ENCODE measurements at regions not wholly inside any gene's neighbourhood (a gene's known extent, or its start where the extent isn't known, plus 50 kb on each side); places are given as distances from the start of the nearest gene placed in this dataset.

DNA sequence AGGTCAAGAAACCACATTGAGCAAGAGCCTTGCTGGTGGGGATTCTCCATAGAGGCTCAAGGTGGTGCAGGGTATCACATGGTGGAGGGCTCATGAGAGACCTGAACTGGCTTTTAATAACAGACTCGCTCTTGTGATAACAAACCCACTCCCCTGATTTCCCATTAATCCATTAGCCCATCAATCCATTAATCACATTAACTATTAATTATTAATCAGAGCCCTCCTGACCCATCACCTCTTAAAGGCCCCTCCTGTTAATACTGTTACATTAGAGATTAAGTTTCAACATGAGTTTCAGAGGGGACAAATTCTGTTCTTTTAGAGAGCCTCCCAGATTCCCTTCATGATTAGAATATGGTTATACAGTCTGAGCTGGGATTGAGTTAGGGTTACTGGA is 61.8 kb downstream of the IER5 start:
- ChIA-PET CTCF (ENCODE audit: unreplicated experiment) (no interaction called here), POLR2A (no interaction called here)
- intact Hi-C loops (cut with micrococcal nuclease; ENCODE audit: unreplicated experiment): no loop called here
- no peaks in the 10 kb centered on the region for H3K9me3 ChIP-seq (ENCODE audit: low read length)
- no peaks in the 10 kb centered on the region for H4K20me1 ChIP-seq (ENCODE audit: insufficient read depth, low read length)
- no peaks in the 10 kb centered on the region for H3K79me2 ChIP-seq (ENCODE audit: insufficient read depth, low read depth, low read length)
- no peak for DNase-seq (ENCODE audit: low spot score)
- H3K4me3 ChIP-seq (ENCODE audit: low read depth, low read length, poor library complexity, severe bottlenecking): no peak overlapping the region
- no TSS peak for BruUV-seq (replicated peaks)
- H3K4me2 ChIP-seq (ENCODE audit: low read length): peak overlapping the region; percentile 19
- H3K27ac ChIP-seq (ENCODE audit: low read depth, low read length, poor library complexity, severe bottlenecking): no peak overlapping the region
- no peak for TF ChIP-seq EZH2phosphoT487 (IDR thresholded peaks at IDR 0.05; ENCODE audit: borderline replicate concordance, low read depth, low read length)
- TF ChIP-seq, protein P1, sequence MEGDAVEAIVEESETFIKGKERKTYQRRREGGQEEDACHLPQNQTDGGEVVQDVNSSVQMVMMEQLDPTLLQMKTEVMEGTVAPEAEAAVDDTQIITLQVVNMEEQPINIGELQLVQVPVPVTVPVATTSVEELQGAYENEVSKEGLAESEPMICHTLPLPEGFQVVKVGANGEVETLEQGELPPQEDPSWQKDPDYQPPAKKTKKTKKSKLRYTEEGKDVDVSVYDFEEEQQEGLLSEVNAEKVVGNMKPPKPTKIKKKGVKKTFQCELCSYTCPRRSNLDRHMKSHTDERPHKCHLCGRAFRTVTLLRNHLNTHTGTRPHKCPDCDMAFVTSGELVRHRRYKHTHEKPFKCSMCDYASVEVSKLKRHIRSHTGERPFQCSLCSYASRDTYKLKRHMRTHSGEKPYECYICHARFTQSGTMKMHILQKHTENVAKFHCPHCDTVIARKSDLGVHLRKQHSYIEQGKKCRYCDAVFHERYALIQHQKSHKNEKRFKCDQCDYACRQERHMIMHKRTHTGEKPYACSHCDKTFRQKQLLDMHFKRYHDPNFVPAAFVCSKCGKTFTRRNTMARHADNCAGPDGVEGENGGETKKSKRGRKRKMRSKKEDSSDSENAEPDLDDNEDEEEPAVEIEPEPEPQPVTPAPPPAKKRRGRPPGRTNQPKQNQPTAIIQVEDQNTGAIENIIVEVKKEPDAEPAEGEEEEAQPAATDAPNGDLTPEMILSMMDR (conservative IDR thresholded peaks at IDR 0.05; ENCODE audit: low read length): no peak
- no peaks in the 10 kb centered on the region for H3K9me2 ChIP-seq (ENCODE audit: insufficient read depth, low read length)
- H2AFZ ChIP-seq (ENCODE audit: low read length): no peak overlapping the region
- peaks cover 21% of the 10 kb centered on the region for H3K4me1 ChIP-seq (ENCODE audit: insufficient read depth, low read length, poor library complexity, severe bottlenecking)
- H3K36me3 ChIP-seq (ENCODE audit: insufficient read depth, low read length): no peaks in the 10 kb centered on the region

DNA sequence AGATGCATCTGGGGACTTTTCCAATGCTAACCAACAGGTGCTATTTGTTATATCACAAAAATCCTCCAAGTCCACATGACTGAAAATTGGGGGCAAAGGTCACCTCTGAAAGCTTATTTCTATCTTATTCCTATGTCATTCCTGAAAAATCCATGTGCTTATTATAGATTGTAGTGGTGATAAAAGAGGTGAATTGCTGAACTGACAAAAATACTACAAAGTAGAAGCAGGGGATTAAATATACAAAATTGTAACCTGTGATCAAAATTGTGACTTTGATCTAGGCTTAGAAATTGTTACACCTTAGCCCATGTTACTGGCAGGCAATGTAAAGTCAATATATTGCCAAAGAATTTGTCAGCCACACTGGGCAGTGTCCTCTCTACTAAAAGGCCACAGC is 62.3 kb downstream of the IER5 start:
- H3K79me2 ChIP-seq (ENCODE audit: insufficient read depth, low read depth, low read length): no peaks in the 10 kb centered on the region
- TF ChIP-seq, protein P1 (conservative IDR thresholded peaks at IDR 0.05; ENCODE audit: low read length): no peak
- TF ChIP-seq EZH2phosphoT487 (IDR thresholded peaks at IDR 0.05; ENCODE audit: borderline replicate concordance, low read depth, low read length): no peak
- no peak overlapping the region for H2AFZ ChIP-seq (ENCODE audit: low read length)
- no peaks in the 10 kb centered on the region for H3K36me3 ChIP-seq (ENCODE audit: insufficient read depth, low read length)
- no peaks in the 10 kb centered on the region for H3K9me3 ChIP-seq (ENCODE audit: low read length)
- POLR2A ChIA-PET: no interaction called here
- no TSS peak for BruUV-seq (replicated peaks)
- H3K9me2 ChIP-seq (ENCODE audit: insufficient read depth, low read length): no peaks in the 10 kb centered on the region
- H3K4me3 ChIP-seq (ENCODE audit: low read depth, low read length, poor library complexity, severe bottlenecking): no peak overlapping the region
- H3K27ac ChIP-seq (ENCODE audit: low read depth, low read length, poor library complexity, severe bottlenecking): no peak overlapping the region
- CTCF ChIA-PET (ENCODE audit: unreplicated experiment): interaction anchor here (0.5 kb wide), 1 partner anchor 129 kb away, joined by 3 read pairs; no protein-coding TSS in a partner anchor
- no peak for DNase-seq (ENCODE audit: low spot score)
- no peak overlapping the region for H3K4me2 ChIP-seq (ENCODE audit: low read length)
- H4K20me1 ChIP-seq (ENCODE audit: insufficient read depth, low read length): no peaks in the 10 kb centered on the region
- H3K4me1 ChIP-seq (ENCODE audit: insufficient read depth, low read length, poor library complexity, severe bottlenecking): peaks cover 21% of the 10 kb centered on the region
- intact Hi-C loops (cut with micrococcal nuclease; ENCODE audit: unreplicated experiment): no loop called here

DNA sequence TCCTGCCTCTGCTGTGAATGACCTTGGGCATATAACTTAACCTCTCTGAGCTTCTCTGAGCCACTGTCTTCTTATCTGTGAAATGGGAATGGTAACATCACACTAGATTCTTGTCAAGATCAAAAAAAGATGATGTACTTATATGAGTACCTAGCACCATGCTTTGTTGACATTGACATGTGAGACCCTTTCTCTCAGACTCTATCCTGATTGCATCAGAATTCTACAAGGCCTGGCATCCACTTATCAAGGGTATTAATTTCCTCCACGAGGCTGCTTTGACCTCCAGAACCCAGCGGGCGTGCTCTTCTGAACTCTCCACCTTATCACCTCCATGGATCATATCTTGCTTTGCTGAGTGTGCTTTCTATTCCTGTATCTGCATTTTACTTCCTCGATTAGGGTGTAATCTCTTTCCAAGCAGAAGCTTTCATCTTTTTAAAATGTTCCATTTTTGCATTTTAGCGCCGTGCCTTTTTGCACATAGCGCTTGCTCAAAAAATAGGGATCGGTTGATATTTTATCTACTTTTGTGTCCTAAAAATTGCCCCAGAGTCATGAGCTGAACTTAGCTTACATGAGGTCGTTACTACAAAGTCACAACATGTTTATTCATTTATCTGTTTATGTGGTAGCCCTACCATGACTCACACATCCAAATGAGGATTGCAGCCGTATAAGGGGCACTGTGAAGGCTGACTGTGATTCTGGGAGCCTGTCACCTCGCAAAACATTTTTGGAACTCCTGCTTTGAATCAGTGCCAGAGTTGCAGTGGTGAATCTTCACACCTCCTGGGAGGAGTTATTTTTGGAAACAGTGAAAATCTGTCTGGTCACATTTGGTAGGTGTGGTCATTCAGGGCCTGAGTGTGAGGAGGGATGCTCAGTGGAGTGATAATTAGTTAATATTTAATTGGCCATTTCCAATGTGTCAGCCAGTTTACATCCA is 63.2 kb downstream of the IER5 start:
- no peak for DNase-seq (ENCODE audit: low spot score)
- H3K4me1 ChIP-seq (ENCODE audit: insufficient read depth, low read length, poor library complexity, severe bottlenecking): peaks cover 21% of the 10 kb centered on the region

More for the DNA sequence above, 63.2 kb downstream of the IER5 start:
- CTCF ChIA-PET (ENCODE audit: unreplicated experiment): interaction anchor here (0.5 to 1.1 kb wide), 2 partner anchors 68 to 130 kb away, joined by 3 read pairs; no protein-coding TSS in a partner anchor
- Histone ChIP-seq H3K4me3 (ENCODE audit: low read depth, low read length, poor library complexity, severe bottlenecking) (no peak overlapping the region), H3K4me2 (ENCODE audit: low read length) (no peak overlapping the region), H4K20me1 (ENCODE audit: insufficient read depth, low read length) (no peaks in the 10 kb centered on the region), H3K36me3 (ENCODE audit: insufficient read depth, low read length) (no peaks in the 10 kb centered on the region), H3K9me3 (ENCODE audit: low read length) (no peaks in the 10 kb centered on the region), H3K9me2 (ENCODE audit: insufficient read depth, low read length) (no peaks in the 10 kb centered on the region), H3K79me2 (ENCODE audit: insufficient read depth, low read depth, low read length) (no peaks in the 10 kb centered on the region), H3K27ac (ENCODE audit: low read depth, low read length, poor library complexity, severe bottlenecking) (no peak overlapping the region), H2AFZ (ENCODE audit: low read length) (no peak overlapping the region)
- TF ChIP-seq, protein P1 (conservative IDR thresholded peaks at IDR 0.05; ENCODE audit: low read length): no peak
- no peak for TF ChIP-seq EZH2phosphoT487 (IDR thresholded peaks at IDR 0.05; ENCODE audit: borderline replicate concordance, low read depth, low read length)
- POLR2A ChIA-PET: interaction anchor here (1.0 kb wide), 1 partner anchor 648 kb away, joined by 3 read pairs; no protein-coding TSS in a partner anchor
- intact Hi-C loops (cut with micrococcal nuclease; ENCODE audit: unreplicated experiment): no loop called here
- no TSS peak for BruUV-seq (replicated peaks)
